ENCODE measurements at regions not wholly inside any gene's neighbourhood (a gene's known extent, or its start where the extent isn't known, plus 50 kb on each side); places are given as distances from the start of the nearest gene placed in this dataset.

DNA sequence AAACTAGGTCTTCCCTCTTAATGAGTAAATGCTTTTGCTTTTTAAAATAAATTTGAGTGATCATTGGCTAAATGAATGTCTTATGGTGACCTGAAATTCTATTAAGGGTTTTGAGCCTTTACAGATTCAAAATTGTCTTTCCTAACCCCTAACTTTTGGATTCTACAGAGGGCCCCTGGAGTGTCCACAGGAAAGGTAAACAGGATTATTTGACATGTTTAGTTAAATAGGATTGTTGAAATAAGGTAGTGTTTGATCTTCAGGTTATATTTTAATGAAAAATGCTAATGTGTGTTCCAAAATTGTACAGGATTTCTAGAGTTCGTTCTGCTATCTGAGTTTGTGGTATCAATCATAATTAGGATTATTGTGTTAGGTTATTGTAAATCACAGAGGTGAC lies 55.9 kb upstream of the GJB6 start:
- TF ChIP-seq POLR2A (IDR thresholded peaks at IDR 0.05; ENCODE audit: low read depth), result no peak
- TF ChIP-seq, protein P1, sequence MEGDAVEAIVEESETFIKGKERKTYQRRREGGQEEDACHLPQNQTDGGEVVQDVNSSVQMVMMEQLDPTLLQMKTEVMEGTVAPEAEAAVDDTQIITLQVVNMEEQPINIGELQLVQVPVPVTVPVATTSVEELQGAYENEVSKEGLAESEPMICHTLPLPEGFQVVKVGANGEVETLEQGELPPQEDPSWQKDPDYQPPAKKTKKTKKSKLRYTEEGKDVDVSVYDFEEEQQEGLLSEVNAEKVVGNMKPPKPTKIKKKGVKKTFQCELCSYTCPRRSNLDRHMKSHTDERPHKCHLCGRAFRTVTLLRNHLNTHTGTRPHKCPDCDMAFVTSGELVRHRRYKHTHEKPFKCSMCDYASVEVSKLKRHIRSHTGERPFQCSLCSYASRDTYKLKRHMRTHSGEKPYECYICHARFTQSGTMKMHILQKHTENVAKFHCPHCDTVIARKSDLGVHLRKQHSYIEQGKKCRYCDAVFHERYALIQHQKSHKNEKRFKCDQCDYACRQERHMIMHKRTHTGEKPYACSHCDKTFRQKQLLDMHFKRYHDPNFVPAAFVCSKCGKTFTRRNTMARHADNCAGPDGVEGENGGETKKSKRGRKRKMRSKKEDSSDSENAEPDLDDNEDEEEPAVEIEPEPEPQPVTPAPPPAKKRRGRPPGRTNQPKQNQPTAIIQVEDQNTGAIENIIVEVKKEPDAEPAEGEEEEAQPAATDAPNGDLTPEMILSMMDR (IDR thresholded peaks at IDR 0.05), result no peak
- TF ChIP-seq POLR2AphosphoS5 (IDR thresholded peaks at IDR 0.05), result no peak

All from esophagus muscularis mucosa (tissue), 3 donors.